SK-N-SH (cell line): ENCODE measurements at regions not wholly inside any gene's neighbourhood (a gene's known extent, or its start where the extent isn't known, plus 50 kb on each side); places are given as distances from the start of the nearest gene placed in this dataset.

ENCODE experiments used
- CTCF ChIA-PET: fragments of 300-600, 350-600 bp; formaldehyde crosslinking; extraction: SDS; loops from one replicate; lab custom pipeline; 2021; lab: Yijun Ruan, JAX
- POLR2A ChIA-PET: fragments of 350-600 bp; sonication (Branson Sonifier 250); formaldehyde crosslinking; extraction: SDS; loops from one replicate; lab custom pipeline; 2020; ENCODE audit warnings: antibody characterized with exemption, inconsistent platforms; lab: Yijun Ruan, JAX
- DNase-seq: peaks from one replicate; pipeline ENCODE4 v3.0.0; 2012
- H2AFZ ChIP-seq: fragments of 200-600 bp; sonication (generic); 2 replicates; pipeline ENCODE4 v1.8.1; 2016; ENCODE audit warnings: antibody characterized with exemption, mild to moderate bottlenecking, low read depth
- H3F3A ChIP-seq: fragments of 200-600 bp; sonication (generic); replicated peaks from 2 replicates; pipeline ENCODE3; 2016; ENCODE audit warnings: antibody characterized with exemption, mild to moderate bottlenecking; ENCODE audit not compliant: insufficient read depth
- H3K27ac ChIP-seq, 2 experiments: fragments of 200-500 bp in 1 of 2; fragments of 200-600 bp in 1 of 2; sonication (Bioruptor generic) in 1 of 2; sonication (generic), shearing (Covaris generic) in 1 of 2; 2 replicates each; pipeline versions ENCODE4 v1.5.1 to v1.6.1; 2014 to 2016; ENCODE audit warnings: low read depth in 2 of 2, inconsistent platforms in 1 of 2, low read length in 1 of 2, mild to moderate bottlenecking in 1 of 2, mixed read lengths in 1 of 2
- H3K27me3 ChIP-seq: fragments of 200-600 bp; sonication (generic), shearing (Covaris generic); 2 replicates; pipeline ENCODE4 v1.6.1; 2016; ENCODE audit warnings: mixed run types; ENCODE audit not compliant: insufficient read depth
- H3K36me3 ChIP-seq, 2 experiments: fragments of 200-500 bp in 1 of 2; fragments of 200-600 bp in 1 of 2; sonication (Bioruptor generic) in 1 of 2; sonication (generic) in 1 of 2; replicated peaks in 1 of 2; 2 replicates each; pipeline versions ENCODE3 to v1.5.1; 2014 to 2016; ENCODE audit warnings: low read length in 1 of 2, mild to moderate bottlenecking in 1 of 2; ENCODE audit not compliant: insufficient read depth in 2 of 2, control insufficient read depth in 1 of 2
- H3K4me1 ChIP-seq, 2 experiments: fragments of 200-500 bp in 1 of 2; fragments of 200-600 bp in 1 of 2; sonication (Bioruptor generic) in 1 of 2; sonication (generic), shearing (Covaris generic) in 1 of 2; 2 replicates each; pipeline versions ENCODE4 v1.5.1 to v1.6.1; 2014 to 2016; ENCODE audit warnings: low read depth in 1 of 2, low read length in 1 of 2, mixed run types in 1 of 2; ENCODE audit not compliant: insufficient read depth in 2 of 2, control insufficient read depth in 1 of 2
- H3K4me2 ChIP-seq: fragments of 200-600 bp; sonication (generic), shearing (Covaris generic); 2 replicates; pipeline ENCODE4 v1.6.1; 2017; ENCODE audit warnings: mixed run types
- H3K4me3 ChIP-seq, 2 experiments: fragments of 200-500 bp in 1 of 2; fragments of 200-600 bp in 1 of 2; sonication (Bioruptor generic) in 1 of 2; sonication (generic), shearing (Covaris generic) in 1 of 2; 2 replicates each; pipeline versions ENCODE4 v1.5.1 to v1.8.1; 2014 to 2016; ENCODE audit warnings: low read depth in 2 of 2, inconsistent platforms in 1 of 2, low read length in 1 of 2, mild to moderate bottlenecking in 1 of 2, mixed read lengths in 1 of 2, moderate library complexity in 1 of 2
- H3K79me2 ChIP-seq: fragments of 200-600 bp; sonication (generic); 2 replicates; pipeline ENCODE4 v1.8.1; 2017; ENCODE audit warnings: mild to moderate bottlenecking; ENCODE audit not compliant: insufficient read depth
- H3K9ac ChIP-seq: fragments of 200-600 bp; sonication (generic); 2 replicates; pipeline ENCODE4 v1.6.1; 2017; ENCODE audit warnings: mixed run types
- H3K9me2 ChIP-seq: fragments of 200-600 bp; sonication (generic); 2 replicates; pipeline ENCODE4 v1.6.1; 2017; ENCODE audit warnings: mixed run types
- H3K9me3 ChIP-seq: fragments of 200-600 bp; sonication (generic); 2 replicates; pipeline ENCODE4 v1.6.1; 2017; ENCODE audit warnings: mixed run types, mild to moderate bottlenecking, moderate library complexity
- H4K20me1 ChIP-seq: fragments of 200-600 bp; sonication (generic); 2 replicates; pipeline ENCODE4 v1.6.1; 2017; ENCODE audit warnings: mild to moderate bottlenecking, mixed run types; ENCODE audit not compliant: insufficient read depth
- CHD2 ChIP-seq: fragments of 150-350 bp; IDR thresholded peaks from 2 replicates; pipeline ENCODE4 v1.6.1; 2018; ENCODE audit warnings: low read length; ENCODE audit not compliant: partially characterized antibody
- FOXJ3 ChIP-seq: sonication (generic); formaldehyde crosslinking; IDR thresholded peaks from 2 replicates; pipeline ENCODE4 v1.5.1; 2020; ENCODE audit warnings: mild to moderate bottlenecking, missing genetic modification reagents
- GABPA ChIP-seq: IDR thresholded peaks from 2 replicates; pipeline ENCODE4 v1.4.0; 2012; ENCODE audit warnings: low read depth, mild to moderate bottlenecking
- GATA2 ChIP-seq: sonication (generic); formaldehyde crosslinking; IDR thresholded peaks from 2 replicates; pipeline ENCODE4 v1.5.0; 2020; ENCODE audit warnings: mild to moderate bottlenecking, missing genetic modification reagents
- IRF3 ChIP-seq: fragments of 150-350 bp; IDR thresholded peaks from 2 replicates; pipeline ENCODE4 v1.6.1; 2016; ENCODE audit warnings: mild to moderate bottlenecking, low read depth, low read length
- MEF2A ChIP-seq: IDR thresholded peaks from 2 replicates; pipeline ENCODE4 v1.4.0; 2012; ENCODE audit warnings: low read depth, borderline replicate concordance
- NFIC ChIP-seq: IDR thresholded peaks from 2 replicates; pipeline ENCODE4 v1.4.0; 2012; ENCODE audit warnings: borderline replicate concordance
- PBX3 ChIP-seq: IDR thresholded peaks from 2 replicates; pipeline ENCODE4; 2012
- RAD21 ChIP-seq: IDR thresholded peaks from 2 replicates; pipeline ENCODE4 v1.6.1; 2012; ENCODE audit warnings: mild to moderate bottlenecking, low read length
- RCOR1 ChIP-seq: fragments of 150-350 bp; IDR thresholded peaks from 2 replicates; pipeline ENCODE4 v1.6.1; 2017; ENCODE audit warnings: antibody characterized with exemption, low read length
- REST ChIP-seq: IDR thresholded peaks from 2 replicates; pipeline ENCODE4 v1.6.1; 2012; ENCODE audit warnings: mild to moderate bottlenecking, low read depth, low read length, moderate library complexity
- RFX5 ChIP-seq: IDR thresholded peaks from 2 replicates; pipeline ENCODE4 v1.6.1; 2012; ENCODE audit warnings: mild to moderate bottlenecking, improper control_type of control experiment, low read length
- RXRA ChIP-seq: IDR thresholded peaks from 2 replicates; pipeline ENCODE4 v1.4.0; 2012; ENCODE audit warnings: low read depth, mild to moderate bottlenecking, borderline replicate concordance
- SMC3 ChIP-seq: IDR thresholded peaks from 2 replicates; pipeline ENCODE4 v1.6.1; 2012; ENCODE audit warnings: low read depth, low read length, improper control_type of control experiment
- TAF1 ChIP-seq: IDR thresholded peaks from 2 replicates; pipeline ENCODE4 v1.6.1; 2012; ENCODE audit warnings: low read depth, mild to moderate bottlenecking, low read length, moderate library complexity, borderline replicate concordance
- TCF12 ChIP-seq: IDR thresholded peaks from 2 replicates; pipeline ENCODE4 v1.4.0; 2012
- YY1 ChIP-seq: IDR thresholded peaks from 2 replicates; pipeline ENCODE4 v1.4.0; 2012; ENCODE audit warnings: low read depth, mild to moderate bottlenecking
- WGBS: methylation state at CpG from one replicate; pipeline ENCODE4 v1.1.6; 2017; ENCODE audit warnings: low lambda C conversion rate; 5-methylcytosine and 5-hydroxymethylcytosine counted together
- TF ChIP-seq, protein P1 (sequence below): fragments of 150-350 bp; IDR thresholded peaks from 2 replicates; pipeline ENCODE4 v1.6.1; 2017; ENCODE audit warnings: antibody characterized with exemption, low read length, low read depth, borderline replicate concordance

DNA sequence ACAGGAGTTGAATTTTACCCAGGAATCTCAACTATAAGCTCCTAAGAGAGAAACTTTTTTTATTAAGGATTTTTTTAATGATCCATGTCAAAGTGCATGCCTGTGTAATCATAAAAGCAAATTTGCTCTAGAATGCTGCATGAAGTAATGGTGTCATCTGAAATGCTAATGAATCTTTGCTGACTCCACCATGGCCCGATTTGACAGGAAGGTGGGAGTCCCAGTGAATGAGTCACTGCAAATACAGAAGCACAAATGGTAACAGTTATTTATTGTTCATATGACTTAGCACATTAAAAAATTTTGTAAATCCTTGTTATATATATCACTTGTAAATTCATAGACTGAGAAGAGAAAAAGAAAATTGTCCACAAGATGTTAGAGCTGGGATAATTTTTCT is 341.3 kb downstream of the RASEF start:
- Histone ChIP-seq H3K79me2 (no peaks in the 10 kb centered on the region), H3K4me3 (no peak overlapping the region), H4K20me1 (no peaks in the 10 kb centered on the region), H3K27ac (no peak overlapping the region), H3K4me2 (no peak overlapping the region), H3K9me3 (no peaks in the 10 kb centered on the region), H3K36me3 (no peaks in the 10 kb centered on the region), H3K9ac (no peak overlapping the region), H2AFZ (no peak overlapping the region), H3K9me2 (no peaks in the 10 kb centered on the region), H3F3A (no peaks in the 10 kb centered on the region), H3K27me3 (no peaks in the 10 kb centered on the region), H3K4me1 (no peaks in the 10 kb centered on the region)
- ChIA-PET POLR2A (no interaction called here), CTCF (no interaction called here)
- WGBS = 10% methylated on average over 1 of the region's 1 CpG
- TF ChIP-seq RXRA = no peak
- TF ChIP-seq GABPA = no peak
- no peak for TF ChIP-seq RFX5
- DNase-seq = no peak

DNA sequence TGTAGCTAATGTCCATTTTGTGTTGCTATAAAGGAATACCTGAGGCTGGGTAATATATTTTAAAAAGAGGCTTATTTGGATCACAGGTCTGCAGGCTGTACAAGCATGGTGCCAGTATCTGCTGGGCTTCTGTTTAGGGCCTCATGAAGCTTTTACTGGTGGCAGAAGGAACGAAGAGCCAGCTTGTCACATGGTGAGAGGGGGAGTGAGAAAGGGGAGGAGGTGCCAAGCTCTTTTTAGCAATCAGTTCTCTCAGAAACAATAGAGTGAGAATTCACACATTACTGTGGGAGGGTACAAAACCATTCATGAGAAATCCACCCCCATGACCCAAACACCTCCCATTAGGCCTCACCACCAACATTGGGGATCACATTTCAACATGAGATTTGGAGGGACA is 340.9 kb downstream of the RASEF start:
- ChIA-PET CTCF (no interaction called here), POLR2A (no interaction called here)
- Histone ChIP-seq H3K27me3 (no peaks in the 10 kb centered on the region), H3K4me1 (no peaks in the 10 kb centered on the region), H3K4me2 (no peak overlapping the region), H3K9me2 (no peaks in the 10 kb centered on the region), H3K9me3 (no peaks in the 10 kb centered on the region), H3K36me3 (no peaks in the 10 kb centered on the region), H4K20me1 (no peaks in the 10 kb centered on the region)
- TF ChIP-seq YY1 (no peak), PBX3 (no peak), RCOR1 (no peak), FOXJ3 (CRISPR knock-in tag) (no peak), REST (no peak), RAD21 (no peak), IRF3 (no peak), GABPA (no peak), MEF2A (no peak), SMC3 (no peak), CHD2 (no peak), TCF12 (no peak), TAF1 (no peak), RFX5 (no peak), NFIC (no peak), GATA2 (no peak), RXRA (no peak)
- TF ChIP-seq, protein P1, sequence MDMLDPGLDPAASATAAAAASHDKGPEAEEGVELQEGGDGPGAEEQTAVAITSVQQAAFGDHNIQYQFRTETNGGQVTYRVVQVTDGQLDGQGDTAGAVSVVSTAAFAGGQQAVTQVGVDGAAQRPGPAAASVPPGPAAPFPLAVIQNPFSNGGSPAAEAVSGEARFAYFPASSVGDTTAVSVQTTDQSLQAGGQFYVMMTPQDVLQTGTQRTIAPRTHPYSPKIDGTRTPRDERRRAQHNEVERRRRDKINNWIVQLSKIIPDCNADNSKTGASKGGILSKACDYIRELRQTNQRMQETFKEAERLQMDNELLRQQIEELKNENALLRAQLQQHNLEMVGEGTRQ = no peak
- TF ChIP-seq, all 33 proteins: peak for 0
- Histone ChIP-seq H3K79me2 (no peaks in the 10 kb centered on the region), H2AFZ (no peak overlapping the region), H3K9ac (no peak overlapping the region), H3F3A (no peaks in the 10 kb centered on the region), H3K27ac (no peak overlapping the region), H3K4me3 (no peak overlapping the region)
- DNase-seq = no peak
- 38% methylated on average over 1 of the region's 1 CpG for WGBS
